Panc1 (cell line): ENCODE measurements at regions not wholly inside any gene's neighbourhood (a gene's known extent, or its start where the extent isn't known, plus 50 kb on each side); places are given as distances from the start of the nearest gene placed in this dataset.
A peak's percentile ranks its signal among the peaks of the same experiment; 100 is the strongest.

ENCODE experiments used
- CTCF ChIP-seq: fragments of 450-650 bp; IDR thresholded peaks from 2 replicates; pipeline ENCODE4 v1.5.1; 2017; ENCODE audit warnings: mild to moderate bottlenecking
- POLR2AphosphoS5 ChIP-seq: IDR thresholded peaks from 2 replicates; pipeline ENCODE4 v1.6.1; 2012; ENCODE audit warnings: mild to moderate bottlenecking, low read depth, low read length, moderate library complexity
- REST ChIP-seq, 2 experiments: IDR thresholded peaks; 2 replicates each; pipeline ENCODE4 v1.6.1; 2011 to 2012; ENCODE audit warnings: low read depth in 2 of 2, control low read depth in 1 of 2, low read length in 1 of 2, mild to moderate bottlenecking in 1 of 2, moderate library complexity in 1 of 2; ENCODE audit not compliant: insufficient read depth in 1 of 2
- SIN3A ChIP-seq: IDR thresholded peaks from 2 replicates; pipeline ENCODE4 v1.6.1; 2012; ENCODE audit warnings: low read depth, mild to moderate bottlenecking, low read length, moderate library complexity, borderline replicate concordance; ENCODE audit not compliant: insufficient read depth
- TCF7L2 ChIP-seq: IDR thresholded peaks from 2 replicates; pipeline ENCODE4 v1.6.1; 2011; ENCODE audit warnings: mild to moderate bottlenecking, low read depth, low read length, inconsistent platforms

- TF ChIP-seq CTCF, result peak; percentile 20; the same call in 1 of the 2 replicates
- no peak for TF ChIP-seq REST (IDR thresholded peaks at IDR 0.05; ENCODE audit: insufficient read depth in 1 of 2, low read depth in 2 of 2, low read length in 1 of 2)
- no peak for TF ChIP-seq POLR2AphosphoS5
- TF ChIP-seq TCF7L2, result no peak
- no peak for TF ChIP-seq SIN3A
These were observed 241.5 kb upstream of the PKDCC start for GRCh38 chr2:41806286-41806685.
